Neutrophil (primary cell): ENCODE measurements at regions not wholly inside any gene's neighbourhood (a gene's known extent, or its start where the extent isn't known, plus 50 kb on each side); places are given as distances from the start of the nearest gene placed in this dataset.

Experiments
- H3K27ac ChIP-seq: fragments of 200-600 bp; sonication (generic); 2 replicates; pipeline ENCODE4 v1.5.1; 2016; ENCODE audit warnings: mild to moderate bottlenecking, moderate library complexity
- H3K27me3 ChIP-seq: fragments of 200-600 bp; sonication (generic); 2 replicates; pipeline ENCODE4 v1.6.0; 2016; ENCODE audit warnings: mild to moderate bottlenecking
- H3K36me3 ChIP-seq: fragments of 200-600 bp; sonication (generic); 2 replicates; pipeline ENCODE4 v1.5.1; 2017
- H3K4me1 ChIP-seq, 2 experiments: fragments of 200-600 bp in 1 of 2; sonication (generic) in 1 of 2; 1 replicate in 1 of 2; 2 replicates in 1 of 2; pipeline versions ENCODE4 v1.5.1 to v1.6.1; 2013 to 2016; ENCODE audit warnings: low read depth in 1 of 2, low read length in 1 of 2, mild to moderate bottlenecking in 1 of 2, moderate library complexity in 1 of 2; ENCODE audit not compliant: control insufficient read depth in 1 of 2, insufficient read depth in 1 of 2
- H3K4me3 ChIP-seq, 2 experiments: fragments of 200-600 bp in 1 of 2; sonication (generic) in 1 of 2; 1 replicate in 1 of 2; 2 replicates in 1 of 2; pipeline ENCODE4 v1.5.1; 2013 to 2016; ENCODE audit warnings: low read depth in 1 of 2, low read length in 1 of 2, mild to moderate bottlenecking in 1 of 2, moderate library complexity in 1 of 2
- H3K9me3 ChIP-seq: fragments of 200-600 bp; sonication (generic); 2 replicates; pipeline ENCODE4 v1.5.1; 2016
- TF ChIP-seq, protein P1 (sequence below): fragments of 200-600 bp; sonication (generic); IDR thresholded peaks from 2 replicates; pipeline ENCODE4 v1.5.1; 2016; ENCODE audit warnings: antibody characterized with exemption

DNA sequence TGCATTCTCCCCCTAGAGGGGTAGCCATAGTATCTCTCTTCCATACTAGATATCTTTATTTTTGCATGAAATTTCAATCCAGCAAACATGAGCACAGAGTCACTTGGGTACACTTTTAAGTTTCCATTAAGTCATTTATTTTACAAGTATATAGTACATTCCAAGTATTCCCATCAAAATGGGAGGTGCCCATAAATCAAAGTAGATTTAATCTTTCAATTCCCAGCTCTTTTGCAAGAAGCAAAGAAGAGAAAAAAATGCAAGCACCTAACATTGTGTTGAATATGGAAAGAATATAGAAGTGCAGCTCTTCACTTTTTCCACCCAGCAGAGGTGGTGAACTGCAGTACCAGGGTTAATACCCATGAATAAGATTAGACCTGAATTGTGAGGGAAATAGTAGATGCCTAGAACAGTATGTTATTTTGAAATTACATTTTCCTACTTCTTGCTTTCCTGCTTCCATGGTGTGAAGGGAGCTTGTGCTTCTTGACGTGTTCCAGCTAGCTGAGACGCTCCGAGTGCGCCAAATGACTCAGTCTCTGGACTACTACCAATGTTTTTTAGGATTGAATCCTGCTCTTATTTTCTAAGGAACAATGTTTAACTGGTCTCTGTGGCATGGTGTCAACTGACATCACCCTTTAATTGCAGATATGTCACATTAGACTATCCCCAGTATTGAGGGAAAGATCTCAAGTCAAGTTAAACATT is 151.1 kb upstream of the MAF start:
- TF ChIP-seq, protein P1, sequence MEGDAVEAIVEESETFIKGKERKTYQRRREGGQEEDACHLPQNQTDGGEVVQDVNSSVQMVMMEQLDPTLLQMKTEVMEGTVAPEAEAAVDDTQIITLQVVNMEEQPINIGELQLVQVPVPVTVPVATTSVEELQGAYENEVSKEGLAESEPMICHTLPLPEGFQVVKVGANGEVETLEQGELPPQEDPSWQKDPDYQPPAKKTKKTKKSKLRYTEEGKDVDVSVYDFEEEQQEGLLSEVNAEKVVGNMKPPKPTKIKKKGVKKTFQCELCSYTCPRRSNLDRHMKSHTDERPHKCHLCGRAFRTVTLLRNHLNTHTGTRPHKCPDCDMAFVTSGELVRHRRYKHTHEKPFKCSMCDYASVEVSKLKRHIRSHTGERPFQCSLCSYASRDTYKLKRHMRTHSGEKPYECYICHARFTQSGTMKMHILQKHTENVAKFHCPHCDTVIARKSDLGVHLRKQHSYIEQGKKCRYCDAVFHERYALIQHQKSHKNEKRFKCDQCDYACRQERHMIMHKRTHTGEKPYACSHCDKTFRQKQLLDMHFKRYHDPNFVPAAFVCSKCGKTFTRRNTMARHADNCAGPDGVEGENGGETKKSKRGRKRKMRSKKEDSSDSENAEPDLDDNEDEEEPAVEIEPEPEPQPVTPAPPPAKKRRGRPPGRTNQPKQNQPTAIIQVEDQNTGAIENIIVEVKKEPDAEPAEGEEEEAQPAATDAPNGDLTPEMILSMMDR = no peak
- no peak overlapping the region for H3K4me3 ChIP-seq
- no peaks in the 10 kb centered on the region for H3K4me1 ChIP-seq
- no peak overlapping the region for H3K27ac ChIP-seq
- H3K36me3 ChIP-seq = no peaks in the 10 kb centered on the region
- H3K9me3 ChIP-seq = no peaks in the 10 kb centered on the region
- no peaks in the 10 kb centered on the region for H3K27me3 ChIP-seq

- Histone ChIP-seq H3K4me3 (no peak overlapping the region), H3K36me3 (no peaks in the 10 kb centered on the region), H3K27me3 (no peaks in the 10 kb centered on the region), H3K4me1 (no peaks in the 10 kb centered on the region), H3K9me3 (no peaks in the 10 kb centered on the region), H3K27ac (no peak overlapping the region)
- TF ChIP-seq, protein P1 = no peak
These were observed 149.8 kb upstream of the MAF start for GRCh38 chr16:79750311-79750710.

GRCh38 chr16:79748629-79749028 is 148.1 kb upstream of the MAF start:
- TF ChIP-seq, protein P1 = no peak
- H3K9me3 ChIP-seq = no peaks in the 10 kb centered on the region
- no peak overlapping the region for H3K27ac ChIP-seq
- H3K36me3 ChIP-seq = no peaks in the 10 kb centered on the region
- no peaks in the 10 kb centered on the region for H3K4me1 ChIP-seq
- no peak overlapping the region for H3K4me3 ChIP-seq
- no peaks in the 10 kb centered on the region for H3K27me3 ChIP-seq

GRCh38 chr16:79747688-79748087 is 147.2 kb upstream of the MAF start:
- H3K27me3 ChIP-seq = no peaks in the 10 kb centered on the region
- no peak overlapping the region for H3K4me3 ChIP-seq
- H3K4me1 ChIP-seq = no peaks in the 10 kb centered on the region
- TF ChIP-seq, protein P1 = no peak
- no peaks in the 10 kb centered on the region for H3K36me3 ChIP-seq
- H3K27ac ChIP-seq = no peak overlapping the region
- no peaks in the 10 kb centered on the region for H3K9me3 ChIP-seq

DNA sequence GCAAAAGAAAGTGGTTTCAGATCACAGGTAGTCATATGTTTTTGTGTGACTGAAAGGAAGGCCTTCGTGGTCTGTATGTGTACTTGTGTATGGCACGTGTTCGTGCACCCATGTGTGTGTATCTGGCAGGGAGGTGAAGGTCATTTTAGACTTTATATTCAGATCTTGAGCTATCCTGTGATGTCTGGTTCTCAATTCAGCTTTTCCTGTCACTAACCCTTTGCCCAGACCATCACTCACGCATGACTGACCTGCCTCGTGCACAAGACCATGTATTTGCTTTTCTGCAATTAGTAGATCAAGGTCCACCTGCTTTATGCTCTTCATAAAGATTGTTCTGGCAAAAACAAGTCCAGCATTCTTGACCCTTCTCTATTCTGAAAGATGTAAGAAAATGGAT is 139.7 kb upstream of the MAF start:
- TF ChIP-seq, protein P1 = no peak

More for the DNA sequence above, 139.7 kb upstream of the MAF start:
- Histone ChIP-seq H3K27ac (no peak overlapping the region), H3K9me3 (no peaks in the 10 kb centered on the region), H3K27me3 (no peaks in the 10 kb centered on the region), H3K4me3 (no peak overlapping the region), H3K4me1 (no peaks in the 10 kb centered on the region), H3K36me3 (no peaks in the 10 kb centered on the region)
